Neural progenitor cell (in vitro differentiated cells): ENCODE measurements at regions not wholly inside any gene's neighbourhood (a gene's known extent, or its start where the extent isn't known, plus 50 kb on each side); places are given as distances from the start of the nearest gene placed in this dataset.
"Not testable (repeated sequence)": the region's sequence is repeated elsewhere in the genome, so short reads cannot be mapped to it uniquely, and the experiment has no call there.

Experiments used
- CTCF ChIP-seq: fragments of 200-600 bp; sonication (generic); IDR thresholded peaks from 2 replicates; pipeline ENCODE4 v1.5.1; 2017; ENCODE audit warnings: antibody characterized with exemption, mild to moderate bottlenecking
- EZH2phosphoT487 ChIP-seq: fragments of 200-600 bp; sonication (generic); IDR thresholded peaks from 2 replicates; pipeline ENCODE4 v1.6.1; 2017; ENCODE audit warnings: antibody characterized with exemption

- not testable (repeated sequence) for TF ChIP-seq EZH2phosphoT487, CTCF
Observed at GRCh38 chr16:5240278-5240626, 142.7 kb upstream of the EEF2KMT start.
